ENCODE measurements at regions not wholly inside any gene's neighbourhood (a gene's known extent, or its start where the extent isn't known, plus 50 kb on each side); places are given as distances from the start of the nearest gene placed in this dataset.
A peak's percentile ranks its signal among the peaks of the same experiment; 100 is the strongest.
"Not testable (repeated sequence)": the region's sequence is repeated elsewhere in the genome, so short reads cannot be mapped to it uniquely, and the experiment has no call there.

DNA sequence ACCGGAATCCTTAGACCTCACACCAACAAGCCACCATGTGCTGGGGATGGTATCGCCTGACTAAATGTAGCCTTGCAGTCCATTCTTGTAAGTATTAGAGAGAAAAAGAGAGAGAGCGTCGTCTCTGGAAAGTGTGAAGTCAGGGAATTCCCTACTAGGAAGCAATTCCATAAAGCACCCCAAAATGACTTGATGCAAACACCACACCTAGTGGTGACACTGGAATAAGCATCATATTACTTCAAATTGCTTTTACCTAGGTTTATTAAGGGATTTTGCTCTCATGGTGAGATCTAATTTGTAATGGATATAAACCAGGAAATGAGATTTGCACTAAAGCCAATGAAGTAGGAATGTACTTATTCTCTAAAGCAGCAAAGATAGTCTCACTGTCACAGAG lies 111.4 kb upstream of the METTL9 start:
- not testable (repeated sequence) for H3K9me3 ChIP-seq, DNase-seq, H3K27ac ChIP-seq

DNA sequence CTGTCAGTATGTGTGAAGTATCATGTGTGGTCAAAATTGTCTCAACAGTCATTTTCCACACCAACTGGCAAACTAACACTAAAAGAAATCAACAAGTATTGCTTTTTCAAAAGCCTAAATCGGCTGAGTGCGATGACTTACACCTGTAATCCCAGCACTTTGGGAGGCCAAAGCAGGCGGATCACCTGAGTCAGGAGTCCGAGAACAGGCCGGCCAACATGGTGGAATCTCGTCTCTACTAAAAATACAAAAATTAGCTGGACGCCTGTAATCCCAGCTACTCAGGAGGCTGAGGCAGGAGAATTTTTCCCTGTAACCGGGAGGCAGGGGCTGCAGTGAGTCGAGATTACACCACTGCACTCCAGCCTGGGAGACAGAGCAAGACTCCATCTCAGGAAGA lies 100.3 kb upstream of the METTL9 start:
- not testable (repeated sequence) for H3K9me3 ChIP-seq, H3K36me3 ChIP-seq, H3K27me3 ChIP-seq, H3K27ac ChIP-seq, H3K4me3 ChIP-seq
- peaks cover 0 to 10% (median 3%) of the 10 kb centered on the region in 4 donors for H3K4me1 ChIP-seq
- DNase-seq: peak in 2 of 3 donors; percentile 10 to 42

More for the DNA sequence above, 111.4 kb upstream of the METTL9 start:
- not testable (repeated sequence) for H3K36me3 ChIP-seq, H3K4me1 ChIP-seq, H3K4me3 ChIP-seq, H3K27me3 ChIP-seq

DNA sequence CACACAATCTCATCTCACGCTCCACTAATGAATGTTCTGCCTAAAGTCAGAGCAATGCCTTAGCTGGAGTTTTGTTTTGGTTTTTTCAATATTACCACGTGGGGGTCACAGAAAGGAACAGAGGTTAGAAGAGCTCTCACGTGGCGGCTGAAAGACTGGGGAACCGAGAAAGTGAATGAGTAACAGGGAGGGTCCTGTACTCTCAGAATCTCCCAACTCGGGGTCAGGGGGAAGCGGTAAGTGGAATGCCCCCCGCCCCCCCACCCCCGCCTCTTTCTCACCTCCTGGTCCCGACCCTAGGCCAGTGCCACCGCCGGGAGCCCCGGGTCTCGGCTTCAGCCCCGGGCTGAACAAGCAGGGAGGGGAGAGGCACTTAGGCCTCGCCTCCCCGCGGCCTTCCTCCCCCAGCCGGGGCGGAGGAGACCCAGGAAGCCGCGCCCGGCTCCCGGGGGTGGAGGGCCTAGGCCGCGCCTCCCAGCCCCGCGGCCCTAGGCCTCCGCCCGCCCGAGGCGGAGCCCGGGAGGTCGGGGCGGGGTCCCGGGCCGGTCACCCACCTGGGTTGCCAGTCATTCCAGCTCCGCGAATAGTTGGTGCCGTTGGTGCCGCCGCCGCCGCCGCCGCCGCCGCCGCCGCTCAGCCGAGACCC lies 98.0 kb upstream of the METTL9 start:
- Histone ChIP-seq H3K4me1 (peaks cover 0 to 31% (median 6%) of the 10 kb centered on the region in 4 donors), H3K4me3 (peak overlapping the region; percentile 71 to 93 (median 72)), H3K27ac (peak overlapping the region; percentile 95 to 98 (median 97))
- peak; percentile 41 to 87 (median 82) for DNase-seq
- H3K9me3 ChIP-seq, H3K36me3 ChIP-seq, H3K27me3 ChIP-seq: not testable (repeated sequence)

DNA sequence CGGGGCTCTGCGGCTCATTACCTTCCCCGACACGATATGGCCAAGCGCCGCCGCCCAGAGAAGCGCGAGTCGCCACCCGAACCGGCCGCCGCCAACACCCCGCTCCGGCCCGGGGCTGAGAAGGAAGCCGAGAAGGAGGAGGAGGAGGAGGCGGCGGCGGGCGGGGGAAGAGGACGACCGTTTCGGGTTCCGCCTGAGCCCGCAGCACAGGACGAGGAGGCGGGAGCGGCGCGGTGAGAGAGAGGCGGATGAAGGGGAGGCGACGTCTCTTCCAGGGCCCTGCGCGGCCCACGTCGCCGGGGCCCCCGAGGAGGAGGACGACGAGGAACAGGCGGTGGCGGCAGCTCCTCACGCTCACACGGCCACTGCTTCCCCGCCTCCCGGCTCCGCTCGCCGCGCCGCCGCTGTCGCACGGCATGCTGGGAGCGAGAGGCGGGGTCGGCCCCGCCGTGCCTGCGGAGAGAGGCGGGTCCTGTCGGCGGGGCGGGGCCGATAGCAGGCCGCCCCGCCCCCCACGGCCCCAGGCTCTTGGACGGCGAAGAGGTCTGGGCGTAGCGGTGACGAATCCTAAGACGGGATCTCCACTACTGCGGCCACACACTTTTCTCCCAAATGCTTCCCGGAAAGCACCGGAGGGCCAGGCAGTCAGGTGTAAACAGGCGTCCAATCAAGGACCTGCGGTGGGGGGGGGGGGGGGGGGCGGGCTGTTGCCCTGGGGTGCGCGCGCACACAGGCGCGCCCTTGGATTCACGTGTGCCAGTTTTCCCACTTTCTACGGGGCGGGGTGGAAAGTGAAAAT lies 97.3 kb upstream of the METTL9 start:
- H3K9me3 ChIP-seq: no peaks in the 10 kb centered on the region
- peaks cover 0 to 38% (median 8%) of the 10 kb centered on the region in 4 donors for H3K4me1 ChIP-seq
- H3K27me3 ChIP-seq: no peaks in the 10 kb centered on the region
- TF ChIP-seq, protein P1, sequence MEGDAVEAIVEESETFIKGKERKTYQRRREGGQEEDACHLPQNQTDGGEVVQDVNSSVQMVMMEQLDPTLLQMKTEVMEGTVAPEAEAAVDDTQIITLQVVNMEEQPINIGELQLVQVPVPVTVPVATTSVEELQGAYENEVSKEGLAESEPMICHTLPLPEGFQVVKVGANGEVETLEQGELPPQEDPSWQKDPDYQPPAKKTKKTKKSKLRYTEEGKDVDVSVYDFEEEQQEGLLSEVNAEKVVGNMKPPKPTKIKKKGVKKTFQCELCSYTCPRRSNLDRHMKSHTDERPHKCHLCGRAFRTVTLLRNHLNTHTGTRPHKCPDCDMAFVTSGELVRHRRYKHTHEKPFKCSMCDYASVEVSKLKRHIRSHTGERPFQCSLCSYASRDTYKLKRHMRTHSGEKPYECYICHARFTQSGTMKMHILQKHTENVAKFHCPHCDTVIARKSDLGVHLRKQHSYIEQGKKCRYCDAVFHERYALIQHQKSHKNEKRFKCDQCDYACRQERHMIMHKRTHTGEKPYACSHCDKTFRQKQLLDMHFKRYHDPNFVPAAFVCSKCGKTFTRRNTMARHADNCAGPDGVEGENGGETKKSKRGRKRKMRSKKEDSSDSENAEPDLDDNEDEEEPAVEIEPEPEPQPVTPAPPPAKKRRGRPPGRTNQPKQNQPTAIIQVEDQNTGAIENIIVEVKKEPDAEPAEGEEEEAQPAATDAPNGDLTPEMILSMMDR (IDR thresholded peaks at IDR 0.05): no peak
- TF ChIP-seq POLR2A (IDR thresholded peaks at IDR 0.05): peak; percentile 97 to 98
- peak; percentile 82 to 96 (median 96) for DNase-seq
- H3K4me3 ChIP-seq: peak overlapping the region; percentile 71 to 93 (median 72)
- H3K36me3 ChIP-seq: no peaks in the 10 kb centered on the region
- peak overlapping the region; percentile 95 to 98 (median 97) for H3K27ac ChIP-seq

DNA sequence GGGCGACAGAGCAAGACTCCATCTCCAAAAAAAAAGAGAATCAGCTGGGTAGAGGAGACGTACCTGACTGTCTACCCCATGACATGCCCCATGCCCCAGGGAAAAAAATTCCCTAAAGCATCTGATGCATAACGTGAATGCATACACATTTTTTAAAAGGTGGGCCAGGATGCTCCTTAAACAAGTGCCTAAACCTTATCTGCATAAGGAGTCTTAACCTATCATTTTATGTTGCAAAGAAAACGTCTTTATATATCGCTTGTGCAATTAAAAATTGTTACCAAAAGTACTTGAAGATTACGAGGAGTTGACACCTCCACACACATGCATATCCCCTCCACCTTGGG lies 95.8 kb upstream of the METTL9 start:
- peak in 1 of 3 donors; percentile 12 for DNase-seq
- H3K27ac ChIP-seq, H3K36me3 ChIP-seq, H3K4me3 ChIP-seq, H3K9me3 ChIP-seq, H3K27me3 ChIP-seq: not testable (repeated sequence)
- H3K4me1 ChIP-seq: peaks cover 0 to 53% (median 12%) of the 10 kb centered on the region in 4 donors

DNA sequence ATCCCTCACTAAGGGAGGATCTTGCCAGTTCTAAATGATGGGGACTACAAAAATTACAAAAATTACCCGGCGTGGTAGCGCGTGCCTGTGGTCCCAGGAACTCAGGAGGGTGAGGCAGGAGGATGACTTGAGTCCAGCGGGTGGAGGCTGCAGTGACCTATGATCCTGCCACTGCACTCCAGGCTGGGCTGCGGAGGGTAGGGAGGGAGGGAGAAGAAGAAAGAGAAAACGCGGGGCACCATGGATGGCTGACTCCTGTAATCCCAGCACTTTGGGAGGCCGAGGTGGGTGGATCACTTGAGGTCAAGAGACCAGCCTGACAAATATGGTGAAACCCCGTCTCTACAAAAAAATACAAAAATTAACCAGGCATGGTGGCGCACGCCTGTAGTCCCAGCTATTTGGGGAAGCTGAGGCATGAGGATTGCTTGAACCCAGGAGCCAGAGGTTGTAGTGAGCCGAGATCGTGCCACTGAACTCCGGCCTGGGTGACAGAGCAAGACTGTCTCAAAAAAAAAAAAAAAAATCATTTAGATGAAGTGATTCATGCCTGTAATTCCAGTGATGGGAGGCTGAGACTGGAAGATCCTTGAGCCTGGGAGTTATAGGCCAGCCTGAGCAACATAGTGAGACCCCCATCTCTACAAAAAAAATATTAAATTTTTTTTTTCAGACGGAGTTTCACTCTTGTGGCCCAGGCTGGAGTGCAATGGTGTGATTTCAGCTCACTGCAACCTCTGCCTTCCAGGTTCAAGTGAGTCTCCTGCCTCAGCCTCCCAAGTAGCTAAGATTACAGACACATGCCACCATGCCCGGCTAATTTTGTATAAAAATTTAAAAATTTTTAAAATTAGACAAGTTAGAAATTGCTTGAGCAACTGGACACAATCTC lies 95.2 kb upstream of the METTL9 start:
- peak in 2 of 3 donors; percentile 11 to 47 for DNase-seq
- H3K9me3 ChIP-seq, H3K27me3 ChIP-seq, H3K36me3 ChIP-seq, H3K27ac ChIP-seq, H3K4me3 ChIP-seq: not testable (repeated sequence)
- H3K4me1 ChIP-seq: peaks cover 0 to 60% (median 12%) of the 10 kb centered on the region in 4 donors

DNA sequence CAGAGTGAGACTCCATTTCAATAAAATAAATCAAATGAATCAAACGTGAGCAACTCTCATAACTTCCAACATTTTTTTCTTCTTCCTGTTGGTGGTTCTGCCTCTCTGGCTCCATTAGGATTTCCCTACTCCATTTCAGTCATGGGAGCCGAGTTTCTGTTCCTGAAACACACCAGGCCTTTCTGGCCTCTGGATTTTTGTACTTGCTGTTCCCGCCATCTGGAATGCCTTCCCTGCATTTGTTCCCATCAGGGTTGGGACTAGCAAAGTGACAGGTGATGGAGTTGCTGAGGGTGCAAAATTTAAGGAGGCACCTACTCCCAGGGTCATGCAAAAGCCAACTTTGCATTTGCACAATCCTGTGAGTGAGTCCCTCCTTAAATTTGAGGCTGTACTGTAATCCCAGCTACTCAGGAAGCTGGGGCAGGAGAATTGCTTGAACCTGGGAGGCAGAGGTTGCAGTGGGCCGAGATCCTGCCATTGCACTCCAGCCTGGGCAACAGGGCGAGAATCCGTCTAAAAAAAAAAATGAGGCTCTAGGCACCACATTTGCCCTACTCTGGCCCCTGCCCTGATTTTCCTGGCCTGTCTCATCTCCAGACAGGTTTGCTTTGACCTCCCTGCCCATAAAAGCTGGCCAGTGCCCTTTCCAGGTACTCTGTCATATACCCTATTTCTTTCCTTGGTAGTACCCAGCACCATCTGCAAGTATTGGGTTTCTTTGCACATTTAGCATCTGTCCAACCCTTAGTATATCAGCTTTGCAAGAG lies 93.4 kb upstream of the METTL9 start:
- H3K27me3 ChIP-seq, H3K9me3 ChIP-seq, H3K36me3 ChIP-seq, H3K4me3 ChIP-seq: not testable (repeated sequence)
- Histone ChIP-seq H3K27ac (peak overlapping the region in 2 of 4 donors; percentile 10 to 85), H3K4me1 (peaks cover 0 to 74% (median 12%) of the 10 kb centered on the region in 4 donors)
- DNase-seq: peak in 2 of 3 donors; percentile 6 to 28

DNA sequence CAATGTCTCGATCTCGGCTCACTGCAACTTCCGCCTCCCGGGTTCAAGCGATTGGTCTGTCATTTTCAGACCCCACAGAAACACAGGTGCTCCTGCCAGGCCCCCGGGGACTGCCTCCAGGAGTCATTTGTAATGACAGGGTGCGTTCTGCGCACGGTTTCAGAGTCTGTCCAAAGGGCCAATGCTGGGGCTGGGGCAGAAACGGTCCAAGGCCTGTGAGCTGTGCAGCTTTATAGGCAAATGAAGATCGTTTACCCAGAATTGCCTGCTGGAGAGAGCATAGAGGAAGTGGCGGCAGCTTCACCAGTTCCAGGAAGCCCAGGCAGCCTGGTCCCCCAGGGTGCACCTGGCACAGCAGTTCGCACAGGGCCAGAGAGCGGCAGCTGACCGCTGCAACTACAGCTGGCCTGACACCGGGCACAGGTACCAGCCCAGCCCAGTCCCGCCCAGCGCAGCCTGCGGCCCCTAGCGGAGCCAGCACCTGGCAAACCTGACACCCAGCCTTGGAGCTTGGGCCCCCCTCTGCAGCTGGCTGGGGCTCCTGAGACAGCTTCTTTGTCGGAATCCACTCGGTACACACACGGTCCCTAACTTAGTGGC lies 92.4 kb upstream of the METTL9 start:
- H3K36me3 ChIP-seq, H3K27me3 ChIP-seq, H3K9me3 ChIP-seq: not testable (repeated sequence)
- H3K4me1 ChIP-seq: peaks cover 3 to 79% (median 14%) of the 10 kb centered on the region in 4 donors
- peak overlapping the region; percentile 15 to 31 (median 26) for H3K4me3 ChIP-seq
- DNase-seq: peak; percentile 71 to 93 (median 77)
- H3K27ac ChIP-seq: peak overlapping the region; percentile 62 to 85 (median 68)
- peak; percentile 16 to 23 for TF ChIP-seq POLR2A (IDR thresholded peaks at IDR 0.05)
- TF ChIP-seq, protein P1 (IDR thresholded peaks at IDR 0.05): peak in 3 of 6 experiments; percentile 23 to 31 (median 27)

DNA sequence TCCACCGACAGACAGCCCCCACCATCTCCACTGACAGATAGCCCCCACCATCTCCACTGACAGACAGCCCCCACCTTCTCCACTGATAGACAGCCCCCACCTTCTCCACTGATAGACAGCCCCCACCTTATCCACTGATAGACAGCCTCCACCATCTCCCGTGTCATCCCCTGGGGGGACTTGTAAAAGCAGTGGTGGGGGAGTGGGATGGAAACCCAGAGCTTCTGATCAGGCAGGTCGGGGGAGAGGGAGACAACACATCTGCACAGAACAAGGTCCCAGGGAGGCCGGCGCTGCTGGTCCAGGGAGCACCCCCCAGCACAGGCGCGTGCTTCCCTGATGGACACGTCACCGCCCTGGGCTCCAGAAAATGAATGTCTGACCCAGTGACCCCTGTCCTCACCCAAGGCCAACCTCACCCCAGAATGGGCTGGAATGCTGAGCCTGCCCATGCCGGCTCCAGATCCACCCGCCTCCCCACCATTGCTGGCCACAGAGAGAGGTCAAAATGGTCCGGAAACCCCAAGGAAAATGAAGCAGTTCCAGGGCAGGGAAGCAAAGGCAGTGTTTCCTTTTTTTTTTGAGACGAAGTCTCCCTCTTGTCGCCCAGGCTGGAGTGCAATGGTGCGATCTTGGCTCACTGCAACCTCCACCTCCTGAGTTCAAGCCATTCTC lies 91.6 kb upstream of the METTL9 start:
- not testable (repeated sequence) for H3K36me3 ChIP-seq, H3K4me3 ChIP-seq, H3K27me3 ChIP-seq, H3K9me3 ChIP-seq
- Histone ChIP-seq H3K4me1 (peaks cover 3 to 85% (median 20%) of the 10 kb centered on the region in 4 donors), H3K27ac (peak overlapping the region; percentile 62 to 85 (median 68))
- DNase-seq: peak; percentile 15 to 42 (median 37)

DNA sequence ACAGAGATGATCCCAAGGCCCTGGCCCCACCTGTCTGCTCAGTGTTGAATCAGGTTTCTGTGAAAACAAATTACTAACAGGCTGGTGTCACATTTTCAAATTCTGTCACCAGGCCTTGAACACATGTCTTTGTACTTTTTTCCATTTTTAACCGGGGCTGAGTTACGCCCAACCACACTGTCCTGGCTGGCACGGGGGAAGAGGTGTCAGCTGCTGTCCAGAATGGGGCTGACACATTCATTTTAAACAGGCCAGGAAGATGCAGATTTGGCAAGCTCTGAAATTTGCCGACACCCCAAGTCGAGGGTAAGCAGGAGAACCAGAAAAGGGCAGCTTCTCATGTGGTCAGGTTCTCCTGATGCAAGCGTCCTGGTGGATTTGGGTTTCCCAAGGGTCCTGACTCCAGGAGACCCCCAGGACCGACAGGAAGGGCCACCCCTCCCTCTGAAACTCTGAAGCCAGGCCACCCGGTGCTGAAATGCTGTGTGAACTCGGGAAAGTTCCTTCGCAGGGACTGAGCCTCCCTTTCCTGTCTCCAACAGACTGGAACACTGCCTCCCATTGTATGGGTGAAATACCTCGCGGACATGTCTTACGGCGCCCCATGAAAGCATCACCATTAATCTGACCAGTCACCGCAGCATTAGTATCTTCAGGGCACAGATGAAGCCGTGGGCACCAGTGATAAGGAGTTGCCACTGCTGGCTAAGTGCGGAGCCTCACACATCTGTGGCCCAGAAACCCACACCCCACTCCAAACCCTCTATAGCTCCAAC lies 90.5 kb upstream of the METTL9 start:
- not testable (repeated sequence) for H3K4me3 ChIP-seq, H3K9me3 ChIP-seq, H3K27me3 ChIP-seq, H3K36me3 ChIP-seq, H3K27ac ChIP-seq
- H3K4me1 ChIP-seq: peaks cover 0 to 88% (median 27%) of the 10 kb centered on the region in 4 donors
- DNase-seq: peak; percentile 13 to 48 (median 15)

Measured in Peyer's patch (tissue), 4 donors.